GM12865 (cell line): ENCODE measurements at regions not wholly inside any gene's neighbourhood (a gene's known extent, or its start where the extent isn't known, plus 50 kb on each side); places are given as distances from the start of the nearest gene placed in this dataset.

Experiments
- DNase-seq: peaks from one replicate; pipeline ENCODE4 v3.0.0; 2010; ENCODE audit warnings: low read depth
- H3K4me3 ChIP-seq: 2 replicates; pipeline ENCODE4 v1.5.1; 2011; ENCODE audit warnings: mild to moderate bottlenecking, low read depth, low read length, control low read depth
- CTCF ChIP-seq: IDR thresholded peaks from 2 replicates; pipeline ENCODE4 v1.5.1; 2011; ENCODE audit warnings: low read length, control low read depth, low read depth, inconsistent platforms; ENCODE audit not compliant: insufficient read depth; ENCODE audit errors: missing control alignments

GRCh38 chr1:113233441-113233840, 156.9 kb upstream of the MAGI3 start:
- TF ChIP-seq CTCF, result no peak
- H3K4me3 ChIP-seq, result no peak overlapping the region
- DNase-seq, result no peak

GRCh38 chr1:113241237-113241636, 149.1 kb upstream of the MAGI3 start:
- no peak for TF ChIP-seq CTCF
- H3K4me3 ChIP-seq, result no peak overlapping the region
- no peak for DNase-seq

GRCh38 chr1:113242481-113242880, 147.8 kb upstream of the MAGI3 start:
- no peak overlapping the region for H3K4me3 ChIP-seq
- DNase-seq, result no peak

GRCh38 chr1:113243529-113243928, 146.8 kb upstream of the MAGI3 start:
- TF ChIP-seq CTCF, result no peak
- DNase-seq, result no peak
- no peak overlapping the region for H3K4me3 ChIP-seq

More at GRCh38 chr1:113242481-113242880, 147.8 kb upstream of the MAGI3 start:
- TF ChIP-seq CTCF, result no peak

GRCh38 chr1:113244112-113244820, 146.0 kb upstream of the MAGI3 start:
- no peak for DNase-seq
- no peak for TF ChIP-seq CTCF
- no peak overlapping the region for H3K4me3 ChIP-seq

GRCh38 chr1:113245252-113245651, 145.1 kb upstream of the MAGI3 start:
- DNase-seq, result no peak
- TF ChIP-seq CTCF, result no peak
- H3K4me3 ChIP-seq, result no peak overlapping the region

GRCh38 chr1:113246929-113247328, 143.4 kb upstream of the MAGI3 start:
- TF ChIP-seq CTCF, result no peak
- no peak overlapping the region for H3K4me3 ChIP-seq
- no peak for DNase-seq
